MM.1S (cell line): ENCODE measurements at regions not wholly inside any gene's neighbourhood (a gene's known extent, or its start where the extent isn't known, plus 50 kb on each side); places are given as distances from the start of the nearest gene placed in this dataset.

Source experiments
- DNase-seq: peaks from one replicate; pipeline ENCODE4 v3.0.0-alpha.2; 2015
- H2AFZ ChIP-seq: fragments of 300-600 bp; sonication (generic); 2 replicates; pipeline ENCODE4 v1.6.0; 2016; ENCODE audit warnings: antibody characterized with exemption, low read length
- H3F3A ChIP-seq: fragments of 300-600 bp; sonication (generic); 2 replicates; pipeline ENCODE4 v1.6.1; 2016; ENCODE audit warnings: mild to moderate bottlenecking, antibody characterized with exemption, low read length, moderate library complexity, mixed read lengths; ENCODE audit not compliant: insufficient read depth
- H3K27ac ChIP-seq: fragments of 300-600 bp; sonication (generic); 2 replicates; pipeline ENCODE4 v1.5.1; 2016; ENCODE audit warnings: mild to moderate bottlenecking, low read length
- H3K27me3 ChIP-seq: fragments of 300-600 bp; sonication (generic); replicated peaks from 2 replicates; pipeline ENCODE4 v1.6.0; 2016; ENCODE audit warnings: low read length; ENCODE audit not compliant: insufficient read depth
- H3K36me3 ChIP-seq: fragments of 300-600 bp; sonication (generic); replicated peaks from 2 replicates; pipeline ENCODE4 v1.6.1; 2016; ENCODE audit warnings: mild to moderate bottlenecking, low read length, mixed read lengths; ENCODE audit not compliant: insufficient read depth
- H3K4me1 ChIP-seq: fragments of 300-600 bp; sonication (generic); 2 replicates; pipeline ENCODE4 v1.6.1; 2016; ENCODE audit warnings: low read length, mixed read lengths
- H3K4me2 ChIP-seq: fragments of 300-600 bp; sonication (generic); 2 replicates; pipeline ENCODE4 v1.6.0; 2016; ENCODE audit warnings: low read depth, low read length
- H3K4me3 ChIP-seq: fragments of 300-600 bp; sonication (generic); 2 replicates; pipeline ENCODE4 v1.5.1; 2016; ENCODE audit warnings: low read length, mixed read lengths
- H3K79me2 ChIP-seq: fragments of 300-600 bp; sonication (generic); 2 replicates; pipeline ENCODE4 v1.6.1; 2016; ENCODE audit warnings: mixed run types, low read length, mixed read lengths
- H3K9ac ChIP-seq: fragments of 300-600 bp; sonication (generic); 2 replicates; pipeline ENCODE4 v1.6.1; 2016; ENCODE audit warnings: low read length, mixed read lengths
- H3K9me2 ChIP-seq: fragments of 300-600 bp; sonication (generic); replicated peaks from 2 replicates; pipeline ENCODE4 v1.6.1; 2016; ENCODE audit warnings: mild to moderate bottlenecking, low read length, mixed read lengths; ENCODE audit not compliant: insufficient read depth
- H3K9me3 ChIP-seq: fragments of 300-600 bp; sonication (generic); replicated peaks from 2 replicates; pipeline ENCODE4 v1.6.1; 2016; ENCODE audit warnings: mild to moderate bottlenecking, low read length, mixed read lengths; ENCODE audit not compliant: insufficient read depth
- H4K20me1 ChIP-seq: fragments of 300-600 bp; sonication (generic); 2 replicates; pipeline ENCODE4 v1.6.1; 2016; ENCODE audit warnings: mild to moderate bottlenecking, low read length, moderate library complexity, mixed read lengths; ENCODE audit not compliant: insufficient read depth
- CTCF ChIP-seq: fragments of 300-600 bp; sonication (generic); IDR thresholded peaks from 2 replicates; pipeline ENCODE4 v1.5.1; 2016; ENCODE audit warnings: antibody characterized with exemption, low read length, mixed read lengths
- EZH2 ChIP-seq: fragments of 300-600 bp; sonication (generic); optimal IDR thresholded peaks from 2 replicates; pipeline ENCODE3; 2017; ENCODE audit warnings: low read depth, mild to moderate bottlenecking, antibody characterized with exemption, low read length, mixed read lengths
- EZH2phosphoT487 ChIP-seq: fragments of 300-600 bp; sonication (generic); IDR thresholded peaks from 2 replicates; pipeline ENCODE4 v1.6.1; 2018; ENCODE audit warnings: antibody characterized with exemption, low read length

- no peak for TF ChIP-seq CTCF
- TF ChIP-seq EZH2, result no peak
- no peak for TF ChIP-seq EZH2phosphoT487
- no peaks in the 10 kb centered on the region for H3K27me3 ChIP-seq
- H3K4me3 ChIP-seq, result no peak overlapping the region
- no peaks in the 10 kb centered on the region for H3K9me2 ChIP-seq
- no peaks in the 10 kb centered on the region for H3K79me2 ChIP-seq
- DNase-seq, result no peak
- H4K20me1 ChIP-seq, result no peaks in the 10 kb centered on the region
- no peak overlapping the region for H3K9ac ChIP-seq
- H3K27ac ChIP-seq, result no peak overlapping the region
- H3K4me2 ChIP-seq, result no peak overlapping the region
- H3K4me1 ChIP-seq, result no peaks in the 10 kb centered on the region
- no peaks in the 10 kb centered on the region for H3K9me3 ChIP-seq
- no peak overlapping the region for H2AFZ ChIP-seq
- H3F3A ChIP-seq, result no peaks in the 10 kb centered on the region
- no peaks in the 10 kb centered on the region for H3K36me3 ChIP-seq
Observed at GRCh38 chr2:145652571-145653545, 1132.9 kb upstream of the ZEB2 start.

GRCh38 chr2:145652036-145652435 is 1132.1 kb upstream of the ZEB2 start:
- Histone ChIP-seq H3K4me3 (no peak overlapping the region), H3K9me2 (no peaks in the 10 kb centered on the region), H3K27ac (no peak overlapping the region), H3K4me1 (no peaks in the 10 kb centered on the region), H4K20me1 (no peaks in the 10 kb centered on the region), H3F3A (no peaks in the 10 kb centered on the region), H3K36me3 (no peaks in the 10 kb centered on the region), H2AFZ (no peak overlapping the region), H3K79me2 (no peaks in the 10 kb centered on the region), H3K9me3 (no peaks in the 10 kb centered on the region), H3K4me2 (no peak overlapping the region), H3K9ac (no peak overlapping the region), H3K27me3 (no peaks in the 10 kb centered on the region)
- no peak for DNase-seq
- TF ChIP-seq EZH2phosphoT487 (no peak), CTCF (no peak), EZH2 (no peak)

- Histone ChIP-seq H3K4me1 (no peaks in the 10 kb centered on the region; the same call in 1 of the 2 replicates), H3K9me2 (no peaks in the 10 kb centered on the region), H2AFZ (no peak overlapping the region), H3K9ac (no peak overlapping the region), H3K9me3 (no peaks in the 10 kb centered on the region), H3F3A (no peaks in the 10 kb centered on the region), H3K27ac (no peak overlapping the region), H3K79me2 (no peaks in the 10 kb centered on the region), H3K4me2 (no peak overlapping the region), H3K4me3 (no peak overlapping the region), H4K20me1 (no peaks in the 10 kb centered on the region), H3K27me3 (no peaks in the 10 kb centered on the region), H3K36me3 (no peaks in the 10 kb centered on the region)
- TF ChIP-seq EZH2, result no peak
- TF ChIP-seq EZH2phosphoT487, result no peak
- TF ChIP-seq CTCF, result no peak
- DNase-seq, result no peak
Observed at GRCh38 chr2:145650226-145650625, 1130.3 kb upstream of the ZEB2 start.
